MCF 10A (cell line): ENCODE measurements at regions not wholly inside any gene's neighbourhood (a gene's known extent, or its start where the extent isn't known, plus 50 kb on each side); places are given as distances from the start of the nearest gene placed in this dataset.

Experiments
- BruUV-seq: library from RNA; stranded (reverse); fragments of 400-500 nt; replicated peaks from 2 replicates; lab custom pipeline; 2021; lab: Mats Ljungman, UMichigan
- CTCF ChIA-PET: fragments of 300-600 bp; sonication (Branson Sonifier 250); formaldehyde crosslinking; extraction: SDS; loops from one replicate; lab custom pipeline; 2021; ENCODE audit warnings: antibody characterized with exemption, inconsistent platforms; lab: Yijun Ruan, JAX
- POLR2A ChIA-PET: fragments of 300-600, 350-650 bp; sonication (Branson Sonifier 250); formaldehyde crosslinking; extraction: SDS; loops from one replicate; lab custom pipeline; 2020; ENCODE audit warnings: antibody characterized with exemption, inconsistent platforms; lab: Yijun Ruan, JAX
- DNase-seq: peaks from one replicate; pipeline ENCODE4 v3.0.0-alpha.2; 2018; ENCODE audit not compliant: unreplicated experiment
- H3K27ac Mint-ChIP-seq: one replicate; pipeline ENCODE4 v1.8.0; 2022; ENCODE audit warnings: mild to moderate bottlenecking, low read depth, mixed read lengths; ENCODE audit not compliant: unreplicated experiment
- H3K27me3 Mint-ChIP-seq: one replicate; pipeline ENCODE4 v1.8.0; 2022; ENCODE audit warnings: mixed read lengths; ENCODE audit not compliant: insufficient read depth, unreplicated experiment
- H3K36me3 Mint-ChIP-seq: one replicate; pipeline ENCODE4 v1.8.0; 2022; ENCODE audit warnings: mild to moderate bottlenecking, moderate library complexity, mixed read lengths; ENCODE audit not compliant: insufficient read depth, unreplicated experiment
- H3K4me1 Mint-ChIP-seq: one replicate; pipeline ENCODE4 v1.8.0; 2022; ENCODE audit warnings: mixed read lengths; ENCODE audit not compliant: insufficient read depth, unreplicated experiment
- H3K4me3 Mint-ChIP-seq: one replicate; pipeline ENCODE4 v1.8.0; 2022; ENCODE audit warnings: mild to moderate bottlenecking, moderate library complexity, mixed read lengths; ENCODE audit not compliant: unreplicated experiment
- H3K9me3 Mint-ChIP-seq: one replicate; pipeline ENCODE4 v1.8.0; 2022; ENCODE audit warnings: mixed read lengths; ENCODE audit not compliant: unreplicated experiment
- CTCF ChIP-seq: fragments of 200-600 bp; IDR thresholded peaks from one replicate; pipeline ENCODE4 v1.8.0; 2022; ENCODE audit warnings: antibody characterized with exemption, mild to moderate bottlenecking; ENCODE audit not compliant: unreplicated experiment
- intact Hi-C: fragments of 100-400 bp; cut with micrococcal nuclease; formaldehyde crosslinking; loops from 2 replicates; pipeline ENCODE4 v1.14.1; 2022

- TF ChIP-seq CTCF, result no peak
- no peaks in the 10 kb centered on the region for H3K4me1 Mint-ChIP-seq
- DNase-seq, result peak; percentile 73
- H3K27ac Mint-ChIP-seq, result no peak overlapping the region
- intact Hi-C loops, result loop anchor here (1.0 kb wide), 1 partner anchor 53 kb away; the partner anchor contains the start of gene OLFML3
- H3K36me3 Mint-ChIP-seq, result no peaks in the 10 kb centered on the region
- no peak overlapping the region for H3K4me3 Mint-ChIP-seq
- H3K27me3 Mint-ChIP-seq, result no peaks in the 10 kb centered on the region
- BruUV-seq, result no TSS peak
- CTCF ChIA-PET, result interaction anchor here (0.6 to 1.5 kb wide), 6 partner anchors 9 to 250 kb away, joined by 3 to 9 read pairs (median 4); no protein-coding TSS in a partner anchor
- no peaks in the 10 kb centered on the region for H3K9me3 Mint-ChIP-seq
- POLR2A ChIA-PET, result interaction anchor here (0.7 kb wide), 1 partner anchor 486 kb away, joined by 3 read pairs; no protein-coding TSS in a partner anchor
Observed at GRCh38 chr1:114032271-114033215, 53.3 kb downstream of the OLFML3 start.

- ChIA-PET POLR2A (interaction anchor here (0.7 kb wide), 1 partner anchor 485 kb away, joined by 3 read pairs; no protein-coding TSS in a partner anchor), CTCF (interaction anchor here (0.6 to 1.5 kb wide), 6 partner anchors 9 to 249 kb away, joined by 3 to 9 read pairs (median 4); no protein-coding TSS in a partner anchor)
- peak; percentile 36 for TF ChIP-seq CTCF
- intact Hi-C loops, result loop anchor here (1.0 kb wide), 1 partner anchor 54 kb away; the partner anchor contains the start of gene OLFML3
- no peak overlapping the region for H3K4me3 Mint-ChIP-seq
- BruUV-seq, result no TSS peak
- H3K27ac Mint-ChIP-seq, result no peak overlapping the region
- H3K27me3 Mint-ChIP-seq, result no peaks in the 10 kb centered on the region
- DNase-seq, result peak; percentile 27
- H3K36me3 Mint-ChIP-seq, result no peaks in the 10 kb centered on the region
- no peaks in the 10 kb centered on the region for H3K9me3 Mint-ChIP-seq
- H3K4me1 Mint-ChIP-seq, result no peaks in the 10 kb centered on the region
Observed at GRCh38 chr1:114033216-114033706, 54.0 kb downstream of the OLFML3 start.

GRCh38 chr1:114033961-114034360 is 54.7 kb downstream of the OLFML3 start:
- no peak overlapping the region for H3K27ac Mint-ChIP-seq
- H3K27me3 Mint-ChIP-seq, result no peaks in the 10 kb centered on the region
- no peak for TF ChIP-seq CTCF
- no peaks in the 10 kb centered on the region for H3K9me3 Mint-ChIP-seq
- CTCF ChIA-PET, result interaction anchor here (0.7 to 1.5 kb wide), 6 partner anchors 8 to 119 kb away, joined by 3 to 9 read pairs (median 4); no protein-coding TSS in a partner anchor
- no peak overlapping the region for H3K4me3 Mint-ChIP-seq
- no peaks in the 10 kb centered on the region for H3K4me1 Mint-ChIP-seq
- no TSS peak for BruUV-seq
- DNase-seq, result no peak
- intact Hi-C loops, result loop anchor here (1.0 kb wide), 1 partner anchor 55 kb away; the partner anchor contains the start of gene OLFML3
- POLR2A ChIA-PET, result interaction anchor here (0.6 kb wide), 1 partner anchor 22 kb away, joined by 4 read pairs; no protein-coding TSS in a partner anchor
- no peaks in the 10 kb centered on the region for H3K36me3 Mint-ChIP-seq
